Epithelial cell of proximal tubule (primary cell): ENCODE measurements at regions not wholly inside any gene's neighbourhood (a gene's known extent, or its start where the extent isn't known, plus 50 kb on each side); places are given as distances from the start of the nearest gene placed in this dataset.

Source experiments
- DNase-seq: peaks from one replicate; pipeline ENCODE4 v3.0.0-alpha.2; 2011; ENCODE audit warnings: low read depth
- H3K4me3 ChIP-seq: 2 replicates; pipeline ENCODE4 v1.5.1; 2011; ENCODE audit warnings: low read depth, mild to moderate bottlenecking, low read length
- CTCF ChIP-seq: conservative IDR thresholded peaks from 2 replicates; pipeline ENCODE4 v1.5.1; 2012; ENCODE audit warnings: low read depth, mild to moderate bottlenecking, low read length

GRCh38 chr12:108035372-108035771 lies 93.7 kb upstream of the WSCD2 start:
- no peak overlapping the region for H3K4me3 ChIP-seq
- no peak for DNase-seq
- TF ChIP-seq CTCF, result no peak

GRCh38 chr12:108037960-108038359 lies 91.1 kb upstream of the WSCD2 start:
- no peak for DNase-seq
- H3K4me3 ChIP-seq, result no peak overlapping the region
- TF ChIP-seq CTCF, result no peak

GRCh38 chr12:108039794-108040193 lies 89.3 kb upstream of the WSCD2 start:
- no peak for TF ChIP-seq CTCF
- H3K4me3 ChIP-seq, result no peak overlapping the region
- DNase-seq, result no peak

- H3K4me3 ChIP-seq, result no peak overlapping the region
- DNase-seq, result no peak
- no peak for TF ChIP-seq CTCF
Observed at GRCh38 chr12:108040947-108041346, 88.1 kb upstream of the WSCD2 start.

- no peak overlapping the region for H3K4me3 ChIP-seq
- no peak for TF ChIP-seq CTCF
- DNase-seq, result no peak
Observed at GRCh38 chr12:108043286-108043685, 85.8 kb upstream of the WSCD2 start.

- TF ChIP-seq CTCF, result no peak
- DNase-seq, result no peak
- no peak overlapping the region for H3K4me3 ChIP-seq
Observed at GRCh38 chr12:108043750-108044533, 85.1 kb upstream of the WSCD2 start.

GRCh38 chr12:108046135-108046534 lies 83.0 kb upstream of the WSCD2 start:
- no peak overlapping the region for H3K4me3 ChIP-seq
- DNase-seq, result no peak
- no peak for TF ChIP-seq CTCF
